ENCODE measurements at regions not wholly inside any gene's neighbourhood (a gene's known extent, or its start where the extent isn't known, plus 50 kb on each side); places are given as distances from the start of the nearest gene placed in this dataset.

- TF ChIP-seq CTCF (IDR thresholded peaks at IDR 0.05) (no peak), EZH2 (IDR thresholded peaks at IDR 0.05) (no peak)
Observed at GRCh38 chr12:127148318-127148717, 1118.7 kb upstream of the TMEM132C start.
